Gastrocnemius medialis (tissue), 4 donors: ENCODE measurements at regions not wholly inside any gene's neighbourhood (a gene's known extent, or its start where the extent isn't known, plus 50 kb on each side); places are given as distances from the start of the nearest gene placed in this dataset.

Experiments used
- POLR2A ChIP-seq, 2 donors: fragments of 450-650 bp; IDR thresholded peaks; one replicate each; pipeline ENCODE4 v1.6.1; 2017; ENCODE audit warnings: antibody characterized with exemption in 2 of 2, mild to moderate bottlenecking in 2 of 2, moderate library complexity in 2 of 2
- TF ChIP-seq, protein P1 (sequence below), 5 experiments: fragments of 450-650 bp in 3 of 5; fragments of 200-600 bp in 2 of 5; sonication (generic) in 2 of 5; IDR thresholded peaks in 4 of 5; conservative IDR thresholded peaks in 1 of 5; 1 replicate in 4 of 5; 2 replicates in 1 of 5; pipeline ENCODE4 v1.5.1; 2016 to 2019; ENCODE audit warnings: antibody characterized with exemption in 5 of 5, mild to moderate bottlenecking in 3 of 5, moderate library complexity in 3 of 5

DNA sequence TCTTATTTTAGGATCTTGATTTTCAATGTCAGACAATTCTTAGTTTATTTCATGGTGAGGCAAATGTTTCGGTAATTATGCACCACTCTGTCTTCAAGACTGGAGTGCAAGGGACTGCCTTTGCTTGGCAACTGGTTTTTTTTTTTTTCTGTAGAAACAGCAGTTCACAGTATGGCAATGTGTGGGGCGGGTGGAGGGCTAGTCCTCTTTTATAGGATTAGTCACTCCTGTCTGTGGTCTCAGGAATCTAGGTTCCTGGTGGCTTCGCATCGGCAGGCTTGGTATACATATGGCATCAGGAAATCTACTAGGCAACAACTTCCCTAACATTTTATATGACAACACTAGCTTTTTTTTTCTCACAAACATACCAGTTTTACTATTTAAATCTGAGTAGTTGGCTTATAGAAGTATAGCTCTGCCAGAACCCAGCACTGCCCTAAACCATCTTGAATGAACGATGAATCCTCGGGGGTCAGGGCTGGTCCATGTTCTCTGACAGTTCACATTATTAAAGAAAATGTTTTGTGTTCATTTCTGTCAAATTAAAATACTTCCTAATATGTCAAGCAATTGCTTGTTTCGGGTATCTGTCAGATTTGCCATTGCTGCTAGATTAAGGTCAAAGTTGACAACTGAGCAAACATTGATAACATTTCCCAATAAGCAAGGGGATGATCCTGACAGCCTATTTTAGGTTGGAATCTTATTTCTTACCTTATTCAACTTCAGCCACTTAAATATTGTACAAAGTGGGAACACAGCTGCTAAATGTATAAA, 289.7 kb upstream of the VSTM2A start:
- TF ChIP-seq, protein P1, sequence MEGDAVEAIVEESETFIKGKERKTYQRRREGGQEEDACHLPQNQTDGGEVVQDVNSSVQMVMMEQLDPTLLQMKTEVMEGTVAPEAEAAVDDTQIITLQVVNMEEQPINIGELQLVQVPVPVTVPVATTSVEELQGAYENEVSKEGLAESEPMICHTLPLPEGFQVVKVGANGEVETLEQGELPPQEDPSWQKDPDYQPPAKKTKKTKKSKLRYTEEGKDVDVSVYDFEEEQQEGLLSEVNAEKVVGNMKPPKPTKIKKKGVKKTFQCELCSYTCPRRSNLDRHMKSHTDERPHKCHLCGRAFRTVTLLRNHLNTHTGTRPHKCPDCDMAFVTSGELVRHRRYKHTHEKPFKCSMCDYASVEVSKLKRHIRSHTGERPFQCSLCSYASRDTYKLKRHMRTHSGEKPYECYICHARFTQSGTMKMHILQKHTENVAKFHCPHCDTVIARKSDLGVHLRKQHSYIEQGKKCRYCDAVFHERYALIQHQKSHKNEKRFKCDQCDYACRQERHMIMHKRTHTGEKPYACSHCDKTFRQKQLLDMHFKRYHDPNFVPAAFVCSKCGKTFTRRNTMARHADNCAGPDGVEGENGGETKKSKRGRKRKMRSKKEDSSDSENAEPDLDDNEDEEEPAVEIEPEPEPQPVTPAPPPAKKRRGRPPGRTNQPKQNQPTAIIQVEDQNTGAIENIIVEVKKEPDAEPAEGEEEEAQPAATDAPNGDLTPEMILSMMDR (IDR thresholded peaks at IDR 0.05 in 4 of 5, conservative IDR thresholded peaks at IDR 0.05 in 1 of 5), result no peak
- TF ChIP-seq POLR2A (IDR thresholded peaks at IDR 0.05), result no peak
